HG02798 (cell line): ENCODE measurements at regions not wholly inside any gene's neighbourhood (a gene's known extent, or its start where the extent isn't known, plus 50 kb on each side); places are given as distances from the start of the nearest gene placed in this dataset.

Experiments used
- ATAC-seq: cut with Tn5 transposase; IDR thresholded peaks from one replicate; pipeline ENCODE4 v1.9.1; 2021; ENCODE audit warnings: mild to moderate bottlenecking; ENCODE audit not compliant: unreplicated experiment, poor library complexity

DNA sequence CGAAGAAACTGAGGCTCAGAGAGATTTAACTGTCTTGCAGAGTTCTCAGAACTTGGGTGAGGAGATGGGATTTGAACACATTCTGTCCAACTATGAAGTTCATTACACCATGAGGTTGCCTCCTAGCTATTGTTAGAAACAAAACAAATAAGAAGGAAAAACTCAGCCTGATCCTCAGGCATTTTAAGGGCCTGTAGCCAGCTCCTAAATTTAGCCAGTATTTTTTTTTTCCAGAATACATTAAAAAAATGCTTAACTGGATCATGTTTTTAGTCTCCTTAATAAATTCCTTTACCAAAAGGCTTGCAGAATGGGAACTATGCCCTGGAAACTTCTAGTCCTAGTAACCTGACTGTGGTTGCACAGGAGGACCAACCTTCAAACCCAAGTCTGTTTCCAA, 212.0 kb downstream of the CSNK2A3 start:
- no peak for ATAC-seq

DNA sequence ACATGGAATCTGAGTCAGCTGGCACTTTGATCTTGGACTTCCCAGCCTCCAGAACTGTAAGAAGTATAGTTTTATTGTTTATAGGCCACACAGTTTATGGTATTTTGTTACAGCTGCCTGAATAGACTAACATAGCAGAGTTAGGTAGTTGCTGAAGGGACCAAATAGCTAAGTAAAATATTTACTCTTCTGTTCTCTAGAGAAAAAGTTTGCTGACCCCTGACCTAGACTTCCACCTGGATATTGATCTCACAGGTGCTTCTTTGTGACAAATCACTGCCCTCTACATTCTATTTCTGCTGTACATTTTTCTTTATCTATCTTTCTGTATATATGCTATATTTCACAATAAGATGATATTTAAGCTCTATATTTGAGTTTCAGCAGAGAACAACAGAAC, 212.5 kb downstream of the CSNK2A3 start:
- ATAC-seq: no peak

DNA sequence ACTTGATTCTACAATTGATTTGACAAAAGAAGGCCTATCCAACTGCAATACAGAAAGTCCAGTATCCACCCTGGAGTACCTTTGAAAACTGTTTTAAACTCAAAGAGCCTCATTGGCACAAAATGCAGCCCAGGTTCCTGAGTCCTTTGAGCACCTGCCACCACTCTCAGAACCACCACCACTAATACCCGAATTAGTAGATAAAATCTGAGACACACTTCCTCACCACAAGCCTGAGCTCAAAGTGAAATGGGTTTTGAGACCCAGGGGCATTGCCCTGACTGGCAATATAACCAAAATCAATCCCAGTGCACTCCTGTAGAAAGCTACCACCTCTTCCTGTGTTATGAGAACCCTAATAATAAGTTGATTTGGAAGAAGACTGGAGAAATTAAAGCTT, 215.7 kb downstream of the CSNK2A3 start:
- ATAC-seq: no peak

DNA sequence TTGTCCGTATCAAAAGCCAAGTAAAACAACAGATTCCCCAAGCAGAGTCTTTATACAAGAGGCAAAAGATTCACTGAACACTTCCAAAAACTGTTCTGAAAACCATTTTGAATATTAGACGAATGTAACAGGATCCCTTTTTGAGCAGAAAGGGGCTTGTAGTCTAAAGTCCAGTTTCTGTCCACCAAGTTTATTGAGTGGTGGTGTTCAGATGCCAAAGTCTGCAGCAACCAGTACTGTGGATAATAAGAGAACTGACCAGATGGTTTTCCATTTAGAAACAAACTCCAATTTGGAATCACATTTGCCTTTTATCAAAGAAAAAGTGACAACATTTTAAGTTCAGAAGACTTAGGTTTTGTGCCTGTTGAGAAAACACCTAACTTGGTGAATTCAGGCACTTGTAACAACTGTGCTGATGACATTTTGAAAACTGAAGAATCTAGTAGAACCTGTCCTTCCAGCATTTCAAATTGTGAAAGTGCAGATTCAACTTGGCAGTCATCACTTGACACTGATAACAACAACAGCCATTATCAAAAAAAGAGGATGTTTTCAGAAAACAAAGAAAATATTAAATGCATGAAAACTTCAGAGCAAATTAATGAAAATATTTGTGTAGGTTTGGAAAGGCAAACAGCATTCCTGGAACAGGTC, 217.1 kb downstream of the CSNK2A3 start:
- ATAC-seq: no peak

DNA sequence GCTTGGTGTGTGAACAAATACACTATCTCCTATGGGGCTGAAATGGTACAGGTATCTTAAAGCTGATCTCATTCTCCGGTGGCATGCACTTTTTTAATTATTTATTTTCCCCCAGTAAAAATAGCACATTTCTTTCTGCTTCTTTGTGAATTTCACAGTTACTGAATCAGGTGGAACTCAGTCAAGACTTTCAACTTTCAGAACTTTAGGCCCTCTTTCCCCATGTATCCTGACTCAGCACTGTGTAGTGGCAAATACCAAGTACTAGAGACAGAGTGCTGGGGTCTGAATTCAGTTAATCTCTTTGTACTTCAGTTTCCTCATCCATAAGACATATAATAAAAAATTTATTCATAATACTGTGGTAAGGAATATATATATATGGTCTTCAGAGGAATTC, 223.9 kb downstream of the CSNK2A3 start:
- ATAC-seq: no peak

DNA sequence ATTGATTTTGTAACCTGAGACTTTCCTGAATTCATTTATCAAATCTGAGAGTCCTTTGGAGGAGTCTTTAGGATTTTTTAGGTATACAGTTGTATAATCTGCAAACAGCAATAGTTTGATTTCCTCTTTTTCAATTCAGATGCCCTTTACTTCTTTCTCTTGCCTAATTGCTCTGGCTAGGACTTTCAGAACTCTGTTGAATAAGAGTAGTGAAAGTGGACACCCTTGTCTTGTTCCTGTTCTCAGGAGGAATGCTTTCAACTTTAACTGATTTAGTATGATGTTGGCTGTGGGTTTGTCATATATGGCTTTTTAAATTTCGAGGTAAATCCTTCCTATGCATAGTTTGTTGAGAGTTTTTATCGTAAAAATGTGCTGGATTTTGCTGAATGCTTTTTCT, 227.4 kb downstream of the CSNK2A3 start:
- ATAC-seq: no peak

DNA sequence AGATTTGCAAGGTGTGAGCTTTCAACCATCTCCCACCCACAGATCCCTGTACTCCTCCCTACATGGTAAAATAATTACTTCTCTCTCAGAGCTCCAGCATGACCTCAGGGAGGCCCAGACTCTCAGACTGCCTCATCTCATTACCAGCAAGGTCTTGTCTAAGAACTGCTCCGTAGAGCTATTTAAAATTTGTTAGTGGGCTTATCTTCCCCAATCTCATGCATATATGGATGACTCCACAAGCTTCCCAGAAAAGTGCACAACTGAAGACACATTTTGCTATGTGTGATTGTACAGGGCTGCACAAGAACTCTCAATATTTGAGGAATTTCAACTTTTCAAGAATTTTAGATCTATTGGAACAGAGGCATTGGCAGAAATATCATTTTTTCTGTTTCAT, 230.3 kb downstream of the CSNK2A3 start:
- no peak for ATAC-seq

DNA sequence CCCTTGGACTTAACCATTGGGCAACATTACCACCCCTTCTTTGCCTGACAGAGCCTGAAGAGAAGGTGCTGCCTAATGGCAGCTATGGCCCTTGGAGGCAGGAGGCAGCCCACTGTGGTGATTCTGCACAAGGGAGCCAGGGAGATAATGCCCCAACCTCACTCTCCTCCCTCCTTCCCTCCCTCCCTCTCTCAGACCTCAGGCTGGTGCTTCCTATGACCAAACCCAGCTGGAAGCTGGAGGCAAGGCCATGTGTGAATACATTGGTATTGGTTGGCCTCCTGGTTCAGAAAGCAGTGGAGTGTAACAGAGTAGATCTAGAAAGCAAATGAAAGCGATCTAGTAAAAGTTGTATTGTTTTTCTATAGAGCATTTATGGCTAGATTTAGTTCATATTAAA, 233.1 kb downstream of the CSNK2A3 start:
- ATAC-seq: no peak

DNA sequence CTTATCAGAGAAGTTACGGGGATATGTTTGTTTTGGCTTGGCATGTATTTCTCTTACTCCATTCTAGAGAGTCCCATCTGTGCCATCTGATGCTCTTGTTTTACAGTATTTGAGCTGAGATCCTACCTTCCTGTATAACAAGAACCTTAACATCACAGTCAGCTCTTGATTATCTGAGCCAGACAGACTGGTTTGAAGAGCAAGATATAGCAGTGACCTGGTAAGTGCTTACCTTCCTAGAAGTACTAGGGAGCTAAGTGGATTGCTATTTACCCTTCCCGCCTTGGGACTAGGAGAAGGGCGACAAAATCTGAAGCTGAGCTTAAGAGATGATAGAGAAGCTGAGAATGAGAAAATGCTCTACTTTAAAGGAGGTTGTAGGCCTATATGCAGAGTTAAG, 235.3 kb downstream of the CSNK2A3 start:
- no peak for ATAC-seq

DNA sequence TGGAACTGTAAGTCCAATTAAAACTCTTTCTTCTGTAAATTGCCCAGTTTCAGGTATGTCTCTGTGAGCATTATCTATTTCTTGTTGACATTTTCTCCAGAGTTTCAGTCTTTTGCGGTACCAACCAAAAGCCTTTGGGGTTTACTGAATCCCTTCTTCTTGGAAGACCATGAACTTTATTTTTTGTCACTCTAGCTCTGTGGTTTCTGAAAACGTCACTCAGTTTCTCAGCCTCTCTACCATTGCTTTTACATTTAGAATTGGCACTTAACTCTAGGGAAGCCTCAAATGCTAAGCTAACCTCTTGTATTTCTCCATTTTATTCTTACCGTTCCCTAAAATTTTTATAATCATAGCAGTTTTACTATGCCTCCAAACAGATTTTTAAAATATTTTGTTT, 237.6 kb downstream of the CSNK2A3 start:
- no peak for ATAC-seq

DNA sequence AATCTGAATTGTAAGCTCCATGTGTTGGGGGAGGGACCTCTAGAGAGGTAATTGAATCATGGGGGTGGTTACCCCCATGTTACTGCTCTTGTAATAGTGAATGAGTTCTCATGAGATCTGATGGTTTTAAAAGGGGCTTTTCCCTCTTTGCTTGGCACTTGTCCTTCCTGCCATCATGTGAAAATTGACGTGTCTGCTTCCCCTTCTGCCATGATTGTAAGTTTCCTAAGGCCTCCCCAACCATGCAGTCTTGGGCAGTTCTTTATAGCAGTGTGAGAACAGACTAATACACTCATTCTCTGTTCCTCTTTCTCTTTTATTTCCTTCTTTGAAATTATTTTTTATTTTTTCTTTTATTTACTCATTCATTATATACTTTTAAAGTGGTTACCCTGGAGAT, 239.4 kb downstream of the CSNK2A3 start:
- no peak for ATAC-seq

DNA sequence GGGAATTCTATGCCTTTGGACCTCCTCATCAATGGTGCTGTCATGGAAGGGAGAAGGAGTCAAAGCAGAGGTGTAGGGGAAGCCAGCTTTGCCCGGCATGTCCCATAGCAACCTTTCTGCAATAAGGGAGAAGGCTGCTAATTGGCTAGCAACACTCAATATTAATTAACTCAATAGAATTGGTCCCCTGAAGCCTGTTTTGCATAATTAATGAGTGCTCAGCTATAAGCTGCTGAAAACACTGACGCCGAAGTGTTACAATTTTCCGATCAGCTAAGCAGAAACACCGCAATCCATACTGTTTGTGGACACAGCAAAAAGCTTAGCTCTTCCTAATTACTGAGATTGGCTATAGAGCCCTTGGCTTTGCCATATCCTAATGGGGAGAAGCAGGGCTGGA, 245.0 kb downstream of the CSNK2A3 start:
- no peak for ATAC-seq

DNA sequence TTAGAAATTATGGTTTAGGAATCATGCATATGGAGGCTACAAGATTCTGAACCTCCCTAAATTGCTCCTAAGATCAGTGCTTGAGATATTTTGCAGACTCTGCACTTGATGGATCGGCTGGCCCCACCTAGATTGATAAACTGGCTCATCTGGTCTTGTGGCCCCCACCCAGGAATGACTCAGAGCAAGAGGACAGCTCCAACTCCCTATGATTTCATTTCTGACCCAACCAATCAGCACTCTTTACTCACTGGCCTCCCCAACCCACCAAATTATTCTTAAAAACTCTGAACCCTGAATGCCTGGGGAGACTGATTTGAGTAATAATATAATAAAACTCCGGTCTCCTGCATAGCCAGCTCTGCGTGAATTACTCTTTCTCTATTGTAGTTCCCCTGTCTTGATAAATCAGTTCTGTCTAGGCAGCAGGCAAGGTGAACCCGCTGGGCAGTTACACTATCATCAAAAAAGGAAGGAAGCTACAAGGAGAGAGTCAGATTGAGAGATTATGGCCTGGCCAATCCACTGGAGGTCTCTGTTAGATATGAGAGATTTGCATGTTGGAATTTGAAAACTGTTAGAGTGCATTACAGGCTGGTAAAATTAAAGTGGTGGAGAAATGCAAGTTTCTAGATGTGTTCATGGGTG, 245.8 kb downstream of the CSNK2A3 start:
- no peak for ATAC-seq

DNA sequence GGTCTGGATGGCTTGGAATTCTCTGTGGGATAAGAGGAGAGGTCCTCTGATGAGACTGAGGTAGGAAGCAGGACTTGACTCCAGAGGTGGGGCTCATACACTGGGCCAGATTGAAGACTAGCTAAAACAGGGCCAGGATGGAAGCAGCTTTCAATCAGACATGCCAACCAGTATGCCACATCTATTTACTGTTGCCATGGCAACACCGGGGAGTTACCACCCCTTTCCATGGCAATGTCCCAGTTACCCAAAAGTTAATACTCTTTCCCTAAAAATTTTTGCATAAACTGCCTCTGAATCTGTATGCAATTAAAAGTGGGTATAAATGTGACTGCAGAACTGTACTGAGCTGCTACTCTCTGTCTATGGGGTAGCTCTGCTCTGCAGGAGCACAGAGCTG, 247.5 kb upstream of the ZBED5 start:
- no peak for ATAC-seq

DNA sequence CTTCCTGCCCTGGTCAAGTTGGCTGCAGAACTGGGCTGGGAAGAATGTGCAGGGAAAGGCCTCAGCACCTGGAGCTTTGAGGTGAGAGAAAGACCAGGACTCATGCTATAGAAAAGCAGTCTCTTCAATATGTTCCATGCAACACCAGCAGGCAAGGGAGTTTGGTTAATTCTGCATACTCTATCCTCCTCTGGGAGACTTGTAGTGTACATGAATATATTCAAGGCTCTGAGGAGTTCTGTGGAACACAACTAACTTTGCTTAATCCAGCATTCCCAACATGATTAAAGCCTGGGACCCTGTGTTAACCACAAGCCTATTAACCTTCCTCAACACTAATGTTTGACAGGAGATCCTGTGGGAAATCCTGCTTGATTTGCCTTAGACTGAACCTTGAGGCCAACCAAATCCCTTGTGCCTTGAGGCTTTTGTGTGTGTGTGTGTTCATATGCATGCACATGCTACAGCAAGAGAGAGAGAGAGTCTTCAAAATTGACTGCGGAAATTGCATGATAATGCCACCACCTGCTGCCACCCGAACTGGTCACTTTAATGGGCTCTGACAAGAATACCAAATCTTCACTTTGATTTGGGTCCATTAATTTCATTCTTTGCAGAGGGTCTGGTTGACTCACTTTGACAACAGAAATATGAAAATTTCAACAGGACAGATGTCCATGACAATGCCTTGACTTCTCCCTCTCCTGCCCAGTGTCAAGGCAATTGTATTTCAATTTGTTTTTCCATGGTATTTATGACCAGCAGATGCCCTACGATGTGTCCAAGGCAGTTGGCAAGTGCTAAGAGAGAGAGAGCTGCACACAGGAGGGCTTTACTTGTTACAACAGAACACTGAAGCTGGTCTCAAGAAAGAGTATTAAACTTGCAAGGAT, 238.2 kb upstream of the ZBED5 start:
- no peak for ATAC-seq

DNA sequence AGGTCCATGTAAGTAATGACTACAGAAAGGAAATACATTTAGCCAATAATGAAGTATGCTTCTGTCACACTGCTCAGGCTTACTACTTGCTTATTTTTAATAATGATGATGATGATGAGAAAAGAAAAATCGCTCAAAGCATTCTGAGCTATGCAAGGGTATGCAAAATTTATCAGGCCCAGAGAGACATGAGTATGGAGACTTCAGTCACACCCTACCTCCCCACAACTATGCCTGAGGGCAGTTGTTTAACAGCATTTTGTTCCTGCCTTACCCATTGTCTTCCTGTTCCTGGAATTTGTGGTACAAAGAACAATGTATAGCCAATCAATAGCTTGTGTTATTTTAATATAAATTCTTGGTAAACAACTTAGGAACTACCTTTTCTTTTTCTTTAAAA, 232.6 kb upstream of the ZBED5 start:
- no peak for ATAC-seq

DNA sequence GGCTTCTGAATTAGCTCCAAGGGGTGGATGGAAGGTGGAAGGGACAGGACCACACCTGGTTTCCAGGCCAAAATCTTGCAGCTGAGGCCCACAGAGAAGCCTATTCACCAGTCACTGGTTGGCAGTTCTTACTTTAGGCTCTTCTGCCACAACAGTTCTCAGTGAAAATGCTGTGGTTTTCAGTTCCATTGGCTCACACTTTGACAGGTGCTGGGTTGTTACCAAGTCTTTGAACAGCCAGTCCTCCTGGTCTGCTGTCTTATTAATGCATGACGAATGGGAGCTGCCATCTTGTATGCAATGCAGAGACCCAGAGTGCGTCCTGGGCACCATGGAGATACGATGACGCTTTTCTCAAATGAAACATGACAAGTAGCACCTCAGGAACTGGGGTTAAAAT, 232.0 kb upstream of the ZBED5 start:
- peak; percentile 64 for ATAC-seq

DNA sequence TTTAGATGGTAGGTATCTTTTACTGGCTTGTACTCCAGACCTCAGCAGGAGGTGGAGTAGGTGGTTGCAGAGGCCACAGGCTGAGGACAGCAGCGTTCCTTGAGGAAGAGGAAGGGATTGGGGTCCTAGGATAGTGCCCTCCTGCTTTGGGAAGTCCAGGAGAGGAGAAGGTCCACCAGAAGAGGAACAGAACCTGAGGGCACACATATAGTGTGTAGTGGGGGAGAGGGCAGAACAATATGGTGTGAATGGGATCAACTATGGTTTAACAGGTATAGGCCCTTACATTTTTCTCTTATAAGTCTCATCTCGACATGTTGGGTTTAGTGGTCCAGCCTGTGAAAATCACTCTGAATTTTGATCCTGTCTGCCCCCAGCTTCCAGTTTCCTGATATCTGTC, 229.1 kb upstream of the ZBED5 start:
- ATAC-seq: no peak

DNA sequence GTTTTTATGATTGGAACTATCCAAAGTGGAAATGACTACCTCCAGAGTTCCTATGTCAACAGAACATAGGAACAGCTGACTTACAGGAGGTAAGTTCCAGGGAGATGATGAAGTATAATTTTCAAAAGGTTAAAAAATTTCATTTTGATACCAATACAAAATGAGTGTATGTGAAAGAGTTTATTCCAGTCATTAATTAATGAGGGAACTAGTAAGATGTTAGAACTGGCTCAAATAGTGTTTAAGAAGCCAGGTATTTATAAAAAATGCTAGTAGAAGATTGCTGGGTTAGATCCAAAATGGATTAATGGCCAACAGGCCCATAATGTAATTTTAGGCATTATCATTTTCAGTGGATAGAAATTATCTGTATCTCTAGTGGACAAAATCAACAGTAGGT, 227.7 kb upstream of the ZBED5 start:
- ATAC-seq: no peak

DNA sequence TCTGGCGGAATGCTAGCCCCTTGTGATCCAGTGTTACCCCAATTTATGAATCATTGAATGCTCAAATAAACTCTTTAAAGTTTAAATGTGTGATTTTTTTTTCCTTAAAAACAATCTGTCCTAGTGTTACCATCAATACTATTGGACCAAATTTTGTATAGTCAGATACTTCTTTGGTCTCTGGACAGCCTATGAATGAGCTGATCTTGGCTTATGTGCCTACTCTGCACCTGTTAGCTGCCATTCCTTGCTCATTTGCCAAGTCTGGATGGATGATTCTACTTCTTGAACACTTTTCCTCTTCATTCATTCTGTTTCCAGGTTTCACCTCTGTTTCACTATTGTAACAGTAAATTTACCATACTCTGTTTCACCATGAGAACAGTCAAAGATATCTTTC, 226.5 kb upstream of the ZBED5 start:
- ATAC-seq: no peak

DNA sequence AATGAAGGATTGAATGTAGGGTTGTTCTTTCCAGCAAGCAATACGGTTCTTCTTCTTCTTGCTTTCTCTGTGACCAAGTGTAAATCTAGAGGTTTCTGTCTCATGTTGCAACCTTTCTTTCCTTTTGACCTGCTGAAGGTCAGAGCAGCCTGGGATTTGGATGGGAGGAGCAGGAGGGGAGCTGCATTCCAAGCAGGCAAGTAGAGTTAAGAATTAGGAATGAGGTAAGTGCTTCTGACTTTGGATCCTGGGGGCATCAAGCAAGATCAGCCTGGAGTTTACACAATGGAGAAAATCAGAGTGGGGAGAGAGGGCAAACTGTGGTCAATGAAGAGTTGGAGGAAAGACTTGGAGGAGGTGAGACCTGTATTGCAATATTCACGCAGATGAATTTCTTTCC, 225.6 kb upstream of the ZBED5 start:
- ATAC-seq: no peak

DNA sequence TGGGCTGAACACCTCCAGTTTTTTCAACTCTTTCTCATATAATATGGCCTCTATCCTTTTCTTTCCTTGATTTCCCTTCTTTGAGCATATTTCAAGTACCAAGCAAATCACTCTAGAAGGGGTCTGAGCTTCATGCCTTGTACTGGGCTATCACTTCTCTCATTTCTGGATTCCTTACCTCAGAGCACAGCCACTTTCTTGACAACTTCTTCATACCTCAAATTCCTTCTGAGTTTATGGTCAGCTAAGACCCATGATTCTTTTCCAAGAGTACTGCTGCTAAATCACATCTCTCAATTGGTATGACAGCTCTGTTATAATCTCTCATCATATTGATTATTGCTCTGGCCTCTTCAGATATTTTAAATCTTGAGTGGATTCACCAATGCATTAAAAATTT, 224.8 kb upstream of the ZBED5 start:
- ATAC-seq: no peak
